HUES48 (cell line): ENCODE measurements at regions not wholly inside any gene's neighbourhood (a gene's known extent, or its start where the extent isn't known, plus 50 kb on each side); places are given as distances from the start of the nearest gene placed in this dataset.

ENCODE experiments used
- H3K27ac ChIP-seq: one replicate; pipeline ENCODE4 v1.7.0; 2013; ENCODE audit warnings: low read depth, low read length, inconsistent platforms
- H3K27me3 ChIP-seq: 2 replicates; pipeline ENCODE4 v1.6.1; 2013; ENCODE audit warnings: mild to moderate bottlenecking, low read length; ENCODE audit not compliant: control insufficient read depth, insufficient read depth
- H3K36me3 ChIP-seq: 2 replicates; pipeline ENCODE4 v1.6.1; 2013; ENCODE audit warnings: low read length; ENCODE audit not compliant: control insufficient read depth, insufficient read depth
- H3K4me1 ChIP-seq: 2 replicates; pipeline ENCODE4 v1.6.1; 2013; ENCODE audit warnings: mild to moderate bottlenecking, low read length; ENCODE audit not compliant: control insufficient read depth, insufficient read depth
- H3K4me3 ChIP-seq: 2 replicates; pipeline ENCODE4 v1.5.1; 2013; ENCODE audit warnings: mild to moderate bottlenecking, low read depth, low read length
- H3K9ac ChIP-seq: 2 replicates; pipeline ENCODE4 v1.6.1; 2013; ENCODE audit warnings: mild to moderate bottlenecking, low read depth, low read length, moderate library complexity
- H3K9me3 ChIP-seq: 2 replicates; pipeline ENCODE4 v1.6.1; 2013; ENCODE audit warnings: low read length; ENCODE audit not compliant: control insufficient read depth, insufficient read depth

GRCh38 chr2:6679471-6679870, 186.2 kb downstream of the CMPK2 start:
- Histone ChIP-seq H3K9me3 (no peaks in the 10 kb centered on the region), H3K4me3 (no peak overlapping the region), H3K27ac (peak overlapping the region; percentile 65), H3K36me3 (no peaks in the 10 kb centered on the region), H3K4me1 (peaks cover 34% of the 10 kb centered on the region), H3K27me3 (no peaks in the 10 kb centered on the region), H3K9ac (no peak overlapping the region)

- H3K9me3 ChIP-seq, result peaks cover 3% of the 10 kb centered on the region; the same call in 1 of the 2 replicates
- H3K27ac ChIP-seq, result no peak overlapping the region
- no peak overlapping the region for H3K4me3 ChIP-seq
- H3K9ac ChIP-seq, result no peak overlapping the region
- peaks cover 31% of the 10 kb centered on the region for H3K4me1 ChIP-seq
- no peaks in the 10 kb centered on the region for H3K36me3 ChIP-seq
- no peaks in the 10 kb centered on the region for H3K27me3 ChIP-seq
These were observed 182.2 kb downstream of the CMPK2 start for GRCh38 chr2:6683516-6683915.

- Histone ChIP-seq H3K27ac (no peak overlapping the region), H3K4me1 (peaks cover 13% of the 10 kb centered on the region)
These were observed 180.3 kb downstream of the CMPK2 start for GRCh38 chr2:6685447-6685846.

GRCh38 chr2:6692056-6692455, 173.7 kb downstream of the CMPK2 start:
- no peaks in the 10 kb centered on the region for H3K36me3 ChIP-seq
- no peak overlapping the region for H3K9ac ChIP-seq
- no peaks in the 10 kb centered on the region for H3K4me1 ChIP-seq
- H3K27ac ChIP-seq, result no peak overlapping the region
- H3K27me3 ChIP-seq, result no peaks in the 10 kb centered on the region
- no peak overlapping the region for H3K4me3 ChIP-seq
- H3K9me3 ChIP-seq, result no peaks in the 10 kb centered on the region

More at GRCh38 chr2:6685447-6685846, 180.3 kb downstream of the CMPK2 start:
- Histone ChIP-seq H3K27me3 (no peaks in the 10 kb centered on the region), H3K4me3 (no peak overlapping the region), H3K9ac (no peak overlapping the region), H3K36me3 (no peaks in the 10 kb centered on the region), H3K9me3 (peaks cover 3% of the 10 kb centered on the region; the same call in 1 of the 2 replicates)

GRCh38 chr2:6692819-6693218, 172.9 kb downstream of the CMPK2 start:
- no peak overlapping the region for H3K9ac ChIP-seq
- H3K27ac ChIP-seq, result no peak overlapping the region
- H3K4me3 ChIP-seq, result no peak overlapping the region
- H3K4me1 ChIP-seq, result no peaks in the 10 kb centered on the region
- H3K27me3 ChIP-seq, result no peaks in the 10 kb centered on the region
- no peaks in the 10 kb centered on the region for H3K9me3 ChIP-seq
- H3K36me3 ChIP-seq, result no peaks in the 10 kb centered on the region

- Histone ChIP-seq H3K4me1 (no peaks in the 10 kb centered on the region), H3K9me3 (no peaks in the 10 kb centered on the region), H3K9ac (no peak overlapping the region), H3K27ac (no peak overlapping the region), H3K4me3 (no peak overlapping the region), H3K36me3 (no peaks in the 10 kb centered on the region), H3K27me3 (no peaks in the 10 kb centered on the region)
These were observed 171.2 kb downstream of the CMPK2 start for GRCh38 chr2:6694555-6694954.

- peaks cover 19% of the 10 kb centered on the region for H3K9me3 ChIP-seq
- no peak overlapping the region for H3K4me3 ChIP-seq
- H3K9ac ChIP-seq, result no peak overlapping the region
- no peak overlapping the region for H3K27ac ChIP-seq
- no peaks in the 10 kb centered on the region for H3K4me1 ChIP-seq
- no peaks in the 10 kb centered on the region for H3K27me3 ChIP-seq
- no peaks in the 10 kb centered on the region for H3K36me3 ChIP-seq
These were observed 165.4 kb downstream of the CMPK2 start for GRCh38 chr2:6700335-6700734.

- Histone ChIP-seq H3K36me3 (no peaks in the 10 kb centered on the region), H3K4me1 (no peaks in the 10 kb centered on the region)
These were observed 161.6 kb downstream of the CMPK2 start for GRCh38 chr2:6704077-6704476.

GRCh38 chr2:6721395-6721794, 144.3 kb downstream of the CMPK2 start:
- Histone ChIP-seq H3K27ac (no peak overlapping the region), H3K36me3 (no peaks in the 10 kb centered on the region), H3K9me3 (no peaks in the 10 kb centered on the region), H3K9ac (no peak overlapping the region), H3K4me3 (no peak overlapping the region), H3K27me3 (no peaks in the 10 kb centered on the region), H3K4me1 (no peaks in the 10 kb centered on the region)

More at GRCh38 chr2:6704077-6704476, 161.6 kb downstream of the CMPK2 start:
- Histone ChIP-seq H3K9me3 (peaks cover 19% of the 10 kb centered on the region), H3K9ac (no peak overlapping the region), H3K4me3 (no peak overlapping the region), H3K27ac (no peak overlapping the region), H3K27me3 (no peaks in the 10 kb centered on the region)

- no peaks in the 10 kb centered on the region for H3K9me3 ChIP-seq
- no peaks in the 10 kb centered on the region for H3K4me1 ChIP-seq
- H3K36me3 ChIP-seq, result no peaks in the 10 kb centered on the region
- H3K27me3 ChIP-seq, result no peaks in the 10 kb centered on the region
- H3K9ac ChIP-seq, result no peak overlapping the region
- H3K4me3 ChIP-seq, result no peak overlapping the region
- H3K27ac ChIP-seq, result no peak overlapping the region
These were observed 143.1 kb downstream of the CMPK2 start for GRCh38 chr2:6722574-6722973.

GRCh38 chr2:6723865-6724604, 141.7 kb downstream of the CMPK2 start:
- Histone ChIP-seq H3K27ac (no peak overlapping the region), H3K9me3 (no peaks in the 10 kb centered on the region), H3K4me3 (no peak overlapping the region), H3K9ac (no peak overlapping the region), H3K36me3 (no peaks in the 10 kb centered on the region), H3K27me3 (no peaks in the 10 kb centered on the region), H3K4me1 (no peaks in the 10 kb centered on the region)
